ENCODE measurements at regions not wholly inside any gene's neighbourhood (a gene's known extent, or its start where the extent isn't known, plus 50 kb on each side); places are given as distances from the start of the nearest gene placed in this dataset.

DNA sequence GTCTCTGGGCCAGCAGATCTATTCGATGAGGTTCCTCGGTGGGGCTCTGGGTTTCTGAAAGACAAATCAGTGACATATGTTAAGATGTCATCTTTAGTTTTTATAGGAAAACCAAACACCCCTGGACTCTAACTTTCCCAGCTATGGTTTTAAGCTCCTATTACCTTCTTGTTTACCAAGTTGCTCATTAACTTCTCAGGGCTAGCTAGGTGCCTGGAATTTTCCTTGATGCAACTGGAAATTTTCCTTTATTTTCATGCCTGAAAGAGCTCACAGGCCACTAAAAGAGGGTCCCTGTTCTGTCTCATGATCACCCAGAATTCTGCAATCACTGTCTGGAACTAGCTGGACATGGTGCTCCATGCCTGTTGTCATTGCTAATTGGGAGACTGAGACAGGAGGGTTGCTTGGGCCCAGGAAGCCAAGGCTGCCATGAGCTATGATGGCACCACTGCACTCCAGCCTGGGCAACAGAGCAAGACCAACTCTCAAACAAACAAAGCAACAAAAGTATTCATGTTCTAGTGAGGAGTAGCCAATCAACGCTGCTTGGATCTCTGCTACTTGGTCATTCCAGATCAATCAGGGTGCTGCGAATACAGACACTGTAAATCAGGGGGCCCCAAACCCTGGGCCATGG, 1173.5 kb upstream of the AUTS2 start:
- Histone ChIP-seq H3K9me3 (ENCODE audit: control insufficient read depth, low read length) (no peaks in the 10 kb centered on the region), H3K4me2 (ENCODE audit: low read length) (no peak overlapping the region), H3K27me3 (ENCODE audit: control insufficient read depth, insufficient read depth, low read length) (no peaks in the 10 kb centered on the region), H3K4me3 (ENCODE audit: low read depth, low read length) (no peak overlapping the region), H3K4me1 (no peaks in the 10 kb centered on the region), H3K27ac (no peak overlapping the region), H3K79me2 (no peaks in the 10 kb centered on the region), H2AFZ (no peak overlapping the region), H3K9ac (no peak overlapping the region), H3K36me3 (ENCODE audit: control insufficient read depth, insufficient read depth, low read length) (no peaks in the 10 kb centered on the region)
- TF ChIP-seq CTCF (IDR thresholded peaks at IDR 0.05) = no peak

GRCh38 chr7:68425377-68425776, 1172.9 kb upstream of the AUTS2 start:
- Histone ChIP-seq H3K4me2 (ENCODE audit: low read length) (no peak overlapping the region), H3K36me3 (ENCODE audit: control insufficient read depth, insufficient read depth, low read length) (no peaks in the 10 kb centered on the region), H2AFZ (no peak overlapping the region), H3K4me1 (no peaks in the 10 kb centered on the region), H3K9me3 (ENCODE audit: control insufficient read depth, low read length) (no peaks in the 10 kb centered on the region), H3K27me3 (ENCODE audit: control insufficient read depth, insufficient read depth, low read length) (no peaks in the 10 kb centered on the region), H3K9ac (no peak overlapping the region), H3K4me3 (ENCODE audit: low read depth, low read length) (no peak overlapping the region), H3K79me2 (no peaks in the 10 kb centered on the region), H3K27ac (no peak overlapping the region)
- no peak for TF ChIP-seq CTCF (IDR thresholded peaks at IDR 0.05)

GRCh38 chr7:68429411-68430117, 1168.7 kb upstream of the AUTS2 start:
- TF ChIP-seq CTCF (IDR thresholded peaks at IDR 0.05) = no peak
- Histone ChIP-seq H3K9ac (no peak overlapping the region), H3K4me3 (ENCODE audit: low read depth, low read length) (no peak overlapping the region), H2AFZ (no peak overlapping the region), H3K79me2 (no peaks in the 10 kb centered on the region), H3K4me2 (ENCODE audit: low read length) (no peak overlapping the region), H3K36me3 (ENCODE audit: control insufficient read depth, insufficient read depth, low read length) (no peaks in the 10 kb centered on the region), H3K27ac (no peak overlapping the region), H3K27me3 (ENCODE audit: control insufficient read depth, insufficient read depth, low read length) (no peaks in the 10 kb centered on the region), H3K9me3 (ENCODE audit: control insufficient read depth, low read length) (no peaks in the 10 kb centered on the region), H3K4me1 (no peaks in the 10 kb centered on the region)

GRCh38 chr7:68432585-68432984, 1165.7 kb upstream of the AUTS2 start:
- Histone ChIP-seq H3K36me3 (ENCODE audit: control insufficient read depth, insufficient read depth, low read length) (no peaks in the 10 kb centered on the region), H3K27ac (no peak overlapping the region), H3K9me3 (ENCODE audit: control insufficient read depth, low read length) (no peaks in the 10 kb centered on the region), H3K4me3 (ENCODE audit: low read depth, low read length) (no peak overlapping the region), H3K4me1 (no peaks in the 10 kb centered on the region), H3K9ac (no peak overlapping the region), H3K27me3 (ENCODE audit: control insufficient read depth, insufficient read depth, low read length) (no peaks in the 10 kb centered on the region), H2AFZ (no peak overlapping the region), H3K79me2 (no peaks in the 10 kb centered on the region), H3K4me2 (ENCODE audit: low read length) (no peak overlapping the region)
- TF ChIP-seq CTCF (IDR thresholded peaks at IDR 0.05) = no peak
